ENCODE measurements at regions not wholly inside any gene's neighbourhood (a gene's known extent, or its start where the extent isn't known, plus 50 kb on each side); places are given as distances from the start of the nearest gene placed in this dataset.

DNA sequence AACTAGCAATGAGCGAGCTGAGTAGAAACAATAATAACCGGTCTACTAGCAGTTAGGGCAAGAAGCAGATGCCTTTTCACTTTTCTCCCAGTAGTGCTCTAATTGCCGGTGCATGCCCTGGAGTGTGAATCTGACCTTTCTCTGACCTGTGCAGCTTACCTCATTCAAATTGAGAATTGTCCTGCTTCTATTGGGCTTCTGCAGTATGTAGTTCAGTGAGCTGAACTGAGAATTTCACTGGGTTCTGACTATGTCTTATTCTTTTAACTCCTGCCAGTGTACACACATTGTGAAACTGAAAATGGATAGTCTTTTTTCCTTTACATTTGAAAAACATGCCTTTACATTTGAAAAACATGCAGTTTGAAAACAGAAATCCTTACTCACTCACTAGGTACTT, 157.9 kb upstream of the GRM3 start:
- POLR2A ChIA-PET, result no interaction called here

DNA sequence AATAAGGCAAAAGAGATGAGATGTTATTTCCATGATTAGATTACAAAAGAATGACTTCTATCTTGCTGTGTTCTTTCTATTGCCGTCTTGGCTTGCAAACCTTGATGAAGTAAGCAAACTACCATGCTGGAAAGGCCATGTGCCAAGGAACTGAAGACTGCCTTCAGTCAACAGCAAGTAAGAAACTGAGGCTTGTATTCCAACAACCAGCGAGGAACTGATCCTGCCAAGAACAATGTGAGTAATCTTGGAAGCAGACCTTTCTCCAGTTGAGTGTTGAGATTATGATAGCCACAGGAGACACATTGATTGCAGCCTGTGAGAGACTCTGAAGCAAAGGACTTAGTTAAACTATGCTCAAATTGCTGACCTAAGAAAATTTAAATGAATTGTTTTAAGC, 164.6 kb upstream of the GRM3 start:
- Histone ChIP-seq H4K20me1 (ENCODE audit: control insufficient read depth, insufficient read depth, low read length, poor library complexity, severe bottlenecking) (no peaks in the 10 kb centered on the region), H3K36me3 (replicated peaks in 1 of 2; ENCODE audit: control extremely low read depth in 1 of 2, control insufficient read depth in 1 of 2, extremely low read depth in 1 of 2, insufficient read depth in 2 of 2, low read length in 1 of 2) (no peaks in the 10 kb centered on the region), H3K27me3 (replicated peaks in 1 of 4; ENCODE audit: control extremely low read depth in 1 of 4, control insufficient read depth in 3 of 4, insufficient read depth in 4 of 4, low read length in 3 of 4) (no peaks in the 10 kb centered on the region), H3K27ac (ENCODE audit: low read length in 2 of 2) (no peak overlapping the region), H2AFZ (ENCODE audit: insufficient read depth, low read depth, low read length, poor library complexity, severe bottlenecking) (no peak overlapping the region), H3K4me3 (ENCODE audit: control extremely low read depth in 1 of 5, extremely low read depth in 1 of 5, insufficient read depth in 1 of 5, low read depth in 2 of 5, low read length in 4 of 5) (no peak overlapping the region), H3K4me2 (replicated peaks; ENCODE audit: low read depth, low read length, poor library complexity, severe bottlenecking) (no peak overlapping the region), H3K79me2 (ENCODE audit: control insufficient read depth, insufficient read depth, low read length) (no peaks in the 10 kb centered on the region), H3K4me1 (ENCODE audit: control insufficient read depth in 2 of 2, insufficient read depth in 2 of 2, low read length in 2 of 2) (no peaks in the 10 kb centered on the region), H3K9ac (ENCODE audit: low read length) (no peak overlapping the region), H3K9me3 (ENCODE audit: control extremely low read depth in 1 of 3, control insufficient read depth in 2 of 3, insufficient read depth in 1 of 3, low read length in 2 of 3) (no peaks in the 10 kb centered on the region)
- TF ChIP-seq, protein P1, sequence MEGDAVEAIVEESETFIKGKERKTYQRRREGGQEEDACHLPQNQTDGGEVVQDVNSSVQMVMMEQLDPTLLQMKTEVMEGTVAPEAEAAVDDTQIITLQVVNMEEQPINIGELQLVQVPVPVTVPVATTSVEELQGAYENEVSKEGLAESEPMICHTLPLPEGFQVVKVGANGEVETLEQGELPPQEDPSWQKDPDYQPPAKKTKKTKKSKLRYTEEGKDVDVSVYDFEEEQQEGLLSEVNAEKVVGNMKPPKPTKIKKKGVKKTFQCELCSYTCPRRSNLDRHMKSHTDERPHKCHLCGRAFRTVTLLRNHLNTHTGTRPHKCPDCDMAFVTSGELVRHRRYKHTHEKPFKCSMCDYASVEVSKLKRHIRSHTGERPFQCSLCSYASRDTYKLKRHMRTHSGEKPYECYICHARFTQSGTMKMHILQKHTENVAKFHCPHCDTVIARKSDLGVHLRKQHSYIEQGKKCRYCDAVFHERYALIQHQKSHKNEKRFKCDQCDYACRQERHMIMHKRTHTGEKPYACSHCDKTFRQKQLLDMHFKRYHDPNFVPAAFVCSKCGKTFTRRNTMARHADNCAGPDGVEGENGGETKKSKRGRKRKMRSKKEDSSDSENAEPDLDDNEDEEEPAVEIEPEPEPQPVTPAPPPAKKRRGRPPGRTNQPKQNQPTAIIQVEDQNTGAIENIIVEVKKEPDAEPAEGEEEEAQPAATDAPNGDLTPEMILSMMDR (IDR thresholded peaks at IDR 0.05), result no peak
- TF ChIP-seq EZH2 (IDR thresholded peaks at IDR 0.05; ENCODE audit: borderline replicate concordance, insufficient read depth, low read depth, low read length, poor library complexity, severe bottlenecking), result no peak
- Mint-ChIP-seq H3K9me3 (ENCODE audit: insufficient read depth) (no peaks in the 10 kb centered on the region), H3K4me1 (no peaks in the 10 kb centered on the region), H3K27me3 (no peaks in the 10 kb centered on the region), H3K4me3 (no peak overlapping the region), H3K27ac (no peak overlapping the region)
- ChIA-PET POLR2A (no interaction called here), CTCF (no interaction called here)
- WGBS (ENCODE audit: insufficient coverage), result 39% methylated on average over 2 of the region's 2 CpGs
- DNase-seq (no peak), ATAC-seq (ENCODE audit: low read depth) (no peak)
- intact Hi-C loops (cut with micrococcal nuclease), result no loop called here

More for the DNA sequence above, 157.9 kb upstream of the GRM3 start:
- H3K4me3 ChIP-seq (ENCODE audit: control extremely low read depth in 1 of 5, extremely low read depth in 1 of 5, insufficient read depth in 1 of 5, low read depth in 2 of 5, low read length in 4 of 5), result no peak overlapping the region
- CTCF ChIA-PET, result no interaction called here
- intact Hi-C loops (cut with micrococcal nuclease), result no loop called here
- Mint-ChIP-seq H3K9me3 (ENCODE audit: insufficient read depth) (no peaks in the 10 kb centered on the region), H3K27ac (no peak overlapping the region), H3K4me3 (no peak overlapping the region), H3K27me3 (no peaks in the 10 kb centered on the region), H3K4me1 (no peaks in the 10 kb centered on the region)
- H4K20me1 ChIP-seq (ENCODE audit: control insufficient read depth, insufficient read depth, low read length, poor library complexity, severe bottlenecking), result no peaks in the 10 kb centered on the region
- H3K79me2 ChIP-seq (ENCODE audit: control insufficient read depth, insufficient read depth, low read length), result no peaks in the 10 kb centered on the region
- H3K27ac ChIP-seq (ENCODE audit: low read length in 2 of 2), result no peak overlapping the region
- no peaks in the 10 kb centered on the region for H3K9me3 ChIP-seq (ENCODE audit: control extremely low read depth in 1 of 3, control insufficient read depth in 2 of 3, insufficient read depth in 1 of 3, low read length in 2 of 3)
- TF ChIP-seq, protein P1 (IDR thresholded peaks at IDR 0.05), result no peak
- no peak for TF ChIP-seq EZH2 (IDR thresholded peaks at IDR 0.05; ENCODE audit: borderline replicate concordance, insufficient read depth, low read depth, low read length, poor library complexity, severe bottlenecking)
- 93% methylated on average over 2 of the region's 3 CpGs for WGBS (ENCODE audit: insufficient coverage)
- no peak overlapping the region for H3K9ac ChIP-seq (ENCODE audit: low read length)
- no peaks in the 10 kb centered on the region for H3K27me3 ChIP-seq (replicated peaks in 1 of 4; ENCODE audit: control extremely low read depth in 1 of 4, control insufficient read depth in 3 of 4, insufficient read depth in 4 of 4, low read length in 3 of 4)
- no peaks in the 10 kb centered on the region for H3K36me3 ChIP-seq (replicated peaks in 1 of 2; ENCODE audit: control extremely low read depth in 1 of 2, control insufficient read depth in 1 of 2, extremely low read depth in 1 of 2, insufficient read depth in 2 of 2, low read length in 1 of 2)
- no peak for DNase-seq
- no peak for ATAC-seq (ENCODE audit: low read depth)
- no peak overlapping the region for H3K4me2 ChIP-seq (replicated peaks; ENCODE audit: low read depth, low read length, poor library complexity, severe bottlenecking)
- no peak overlapping the region for H2AFZ ChIP-seq (ENCODE audit: insufficient read depth, low read depth, low read length, poor library complexity, severe bottlenecking)
- no peaks in the 10 kb centered on the region for H3K4me1 ChIP-seq (ENCODE audit: control insufficient read depth in 2 of 2, insufficient read depth in 2 of 2, low read length in 2 of 2)
